Calu3 (cell line): ENCODE measurements at regions not wholly inside any gene's neighbourhood (a gene's known extent, or its start where the extent isn't known, plus 50 kb on each side); places are given as distances from the start of the nearest gene placed in this dataset.
A peak's percentile ranks its signal among the peaks of the same experiment; 100 is the strongest.

Source experiments
- BruUV-seq: library from RNA; stranded (reverse); fragments of 400-500 nt; replicated peaks from 2 replicates; lab custom pipeline; 2021; lab: Mats Ljungman, UMichigan
- CTCF ChIA-PET: fragments of 300-600 bp; sonication (Branson Sonifier 250); formaldehyde crosslinking; loops from one replicate; lab custom pipeline; 2022; ENCODE audit warnings: antibody characterized with exemption; lab: Charles Lee
- DNase-seq: peaks from one replicate; pipeline ENCODE4 v3.0.0; 2022
- H3K27ac Mint-ChIP-seq: one replicate; pipeline ENCODE4 v1.8.0; 2022; ENCODE audit warnings: mixed read lengths; ENCODE audit not compliant: unreplicated experiment
- H3K27me3 Mint-ChIP-seq: one replicate; pipeline ENCODE4 v1.8.0; 2022; ENCODE audit warnings: mixed read lengths; ENCODE audit not compliant: unreplicated experiment
- H3K36me3 Mint-ChIP-seq: one replicate; pipeline ENCODE4 v1.8.0; 2022; ENCODE audit warnings: mild to moderate bottlenecking, moderate library complexity, mixed read lengths; ENCODE audit not compliant: insufficient read depth, unreplicated experiment
- H3K4me1 Mint-ChIP-seq: one replicate; pipeline ENCODE4 v1.8.0; 2022; ENCODE audit warnings: mild to moderate bottlenecking, low read depth, mixed read lengths; ENCODE audit not compliant: unreplicated experiment
- H3K4me3 Mint-ChIP-seq: one replicate; pipeline ENCODE4 v1.8.0; 2022; ENCODE audit warnings: mild to moderate bottlenecking, low read depth, moderate library complexity, mixed read lengths; ENCODE audit not compliant: unreplicated experiment
- H3K9me3 Mint-ChIP-seq: one replicate; pipeline ENCODE4 v1.8.0; 2022; ENCODE audit warnings: low read depth, mixed read lengths; ENCODE audit not compliant: unreplicated experiment
- CTCF ChIP-seq: fragments of 200-600 bp; IDR thresholded peaks from one replicate; pipeline ENCODE4 v1.8.0; 2022; ENCODE audit warnings: antibody characterized with exemption; ENCODE audit not compliant: unreplicated experiment
- intact Hi-C: fragments of 100-400 bp; cut with micrococcal nuclease; formaldehyde crosslinking; loops from one replicate; pipeline ENCODE4 v1.10.0; 2022; ENCODE audit not compliant: unreplicated experiment

GRCh38 chr9:32698706-32699277 is 63.3 kb upstream of the TAF1L start:
- intact Hi-C loops: no loop called here
- CTCF ChIA-PET: no interaction called here
- TF ChIP-seq CTCF: no peak
- Mint-ChIP-seq H3K4me3 (peak overlapping the region; percentile 24), H3K4me1 (peaks cover 27% of the 10 kb centered on the region), H3K27me3 (no peaks in the 10 kb centered on the region), H3K27ac (no peak overlapping the region), H3K9me3 (no peaks in the 10 kb centered on the region), H3K36me3 (no peaks in the 10 kb centered on the region)
- no TSS peak for BruUV-seq
- peak; percentile 30 for DNase-seq

GRCh38 chr9:32701321-32702022 is 66.0 kb upstream of the TAF1L start:
- no peak for TF ChIP-seq CTCF
- Mint-ChIP-seq H3K27ac (no peak overlapping the region), H3K4me3 (no peak overlapping the region), H3K9me3 (no peaks in the 10 kb centered on the region), H3K27me3 (peaks cover 1% of the 10 kb centered on the region), H3K4me1 (peaks cover 27% of the 10 kb centered on the region), H3K36me3 (no peaks in the 10 kb centered on the region)
- no TSS peak for BruUV-seq
- CTCF ChIA-PET: no interaction called here
- intact Hi-C loops: loop anchor here (5.0 kb wide), 2 partner anchors 266 to 324 kb away; no protein-coding TSS in a partner anchor
- DNase-seq: no peak

- intact Hi-C loops: loop anchor here (1.0 to 5.0 kb wide), 3 partner anchors 114 to 326 kb away; no protein-coding TSS in a partner anchor
- no TSS peak for BruUV-seq
- no peak for TF ChIP-seq CTCF
- Mint-ChIP-seq H3K9me3 (no peaks in the 10 kb centered on the region), H3K36me3 (peaks cover 4% of the 10 kb centered on the region), H3K4me3 (no peak overlapping the region), H3K27ac (no peak overlapping the region), H3K4me1 (peaks cover 20% of the 10 kb centered on the region), H3K27me3 (peaks cover 10% of the 10 kb centered on the region)
- CTCF ChIA-PET: interaction anchor here (1.7 kb wide), 1 partner anchor 115 kb away, joined by 5 read pairs; no protein-coding TSS in a partner anchor
- DNase-seq: no peak
Measured at GRCh38 chr9:32703635-32704034, 68.2 kb upstream of the TAF1L start.

GRCh38 chr9:32704343-32704742 is 68.9 kb upstream of the TAF1L start:
- DNase-seq: no peak
- H3K27me3 Mint-ChIP-seq: peaks cover 10% of the 10 kb centered on the region
- BruUV-seq: no TSS peak
- no peak overlapping the region for H3K27ac Mint-ChIP-seq
- CTCF ChIA-PET: no interaction called here
- H3K4me1 Mint-ChIP-seq: peaks cover 13% of the 10 kb centered on the region
- no peak for TF ChIP-seq CTCF
- no peak overlapping the region for H3K4me3 Mint-ChIP-seq
- H3K36me3 Mint-ChIP-seq: peaks cover 4% of the 10 kb centered on the region
- H3K9me3 Mint-ChIP-seq: no peaks in the 10 kb centered on the region
- intact Hi-C loops: loop anchor here (5.0 kb wide), 2 partner anchors 263 to 327 kb away; no protein-coding TSS in a partner anchor
